HFFc6 (cell line): ENCODE measurements at regions not wholly inside any gene's neighbourhood (a gene's known extent, or its start where the extent isn't known, plus 50 kb on each side); places are given as distances from the start of the nearest gene placed in this dataset.

Source experiments
- DNase-seq: peaks from one replicate; pipeline ENCODE4 v3.0.0-alpha.2; 2018
- H3K27ac Mint-ChIP-seq: 2 replicates; pipeline ENCODE4 v1.8.0; 2020; ENCODE audit warnings: mild to moderate bottlenecking, mixed read lengths
- H3K27me3 Mint-ChIP-seq: 2 replicates; pipeline ENCODE4 v1.8.0; 2021; ENCODE audit warnings: mild to moderate bottlenecking, moderate library complexity, mixed read lengths; ENCODE audit not compliant: insufficient read depth
- H3K36me3 Mint-ChIP-seq: 2 replicates; pipeline ENCODE4 v1.8.0; 2021; ENCODE audit warnings: low read depth, mixed read lengths
- H3K4me1 Mint-ChIP-seq: 2 replicates; pipeline ENCODE4 v1.8.0; 2020; ENCODE audit warnings: low read depth, mixed read lengths
- H3K4me3 Mint-ChIP-seq: 2 replicates; pipeline ENCODE4 v1.8.0; 2020; ENCODE audit warnings: mild to moderate bottlenecking, moderate library complexity, mixed read lengths
- H3K9me3 Mint-ChIP-seq: 2 replicates; pipeline ENCODE4 v1.8.0; 2020; ENCODE audit warnings: mild to moderate bottlenecking, mixed read lengths
- CTCF ChIP-seq: fragments of 200-600 bp; sonication (generic); IDR thresholded peaks from 2 replicates; pipeline ENCODE4 v1.5.0; 2021; ENCODE audit warnings: antibody characterized with exemption, mild to moderate bottlenecking

- Mint-ChIP-seq H3K4me1 (peaks cover 16% of the 10 kb centered on the region), H3K27me3 (no peaks in the 10 kb centered on the region), H3K9me3 (no peaks in the 10 kb centered on the region), H3K36me3 (peaks cover 5% of the 10 kb centered on the region; the same call in 1 of the 2 replicates), H3K4me3 (no peak overlapping the region), H3K27ac (no peak overlapping the region)
- no peak for DNase-seq
- no peak for TF ChIP-seq CTCF
Measured at GRCh38 chrX:10073671-10074070, 83.1 kb upstream of the CLCN4 start.

- H3K27ac Mint-ChIP-seq, result no peak overlapping the region
- H3K27me3 Mint-ChIP-seq, result no peaks in the 10 kb centered on the region
- TF ChIP-seq CTCF, result no peak
- no peak for DNase-seq
- peaks cover 16% of the 10 kb centered on the region for H3K4me1 Mint-ChIP-seq
- H3K36me3 Mint-ChIP-seq, result peaks cover 5% of the 10 kb centered on the region; the same call in 1 of the 2 replicates
- H3K9me3 Mint-ChIP-seq, result no peaks in the 10 kb centered on the region
- no peak overlapping the region for H3K4me3 Mint-ChIP-seq
Measured at GRCh38 chrX:10074241-10074941, 82.4 kb upstream of the CLCN4 start.

- Mint-ChIP-seq H3K9me3 (no peaks in the 10 kb centered on the region), H3K4me3 (no peak overlapping the region), H3K36me3 (peaks cover under 1% of the 10 kb centered on the region; the same call in 1 of the 2 replicates), H3K27me3 (no peaks in the 10 kb centered on the region), H3K4me1 (peaks cover 16% of the 10 kb centered on the region), H3K27ac (no peak overlapping the region; the same call in 1 of the 2 replicates)
- DNase-seq, result no peak
- TF ChIP-seq CTCF, result no peak
Measured at GRCh38 chrX:10076765-10077164, 80.0 kb upstream of the CLCN4 start.

GRCh38 chrX:10077425-10078188 is 79.2 kb upstream of the CLCN4 start:
- Mint-ChIP-seq H3K36me3 (no peaks in the 10 kb centered on the region), H3K27me3 (no peaks in the 10 kb centered on the region), H3K4me1 (peaks cover 18% of the 10 kb centered on the region), H3K9me3 (no peaks in the 10 kb centered on the region), H3K27ac (peak overlapping the region; percentile 36; the same call in 1 of the 2 replicates), H3K4me3 (no peak overlapping the region)
- TF ChIP-seq CTCF, result no peak
- peak; percentile 2 for DNase-seq

- no peaks in the 10 kb centered on the region for H3K27me3 Mint-ChIP-seq
- H3K36me3 Mint-ChIP-seq, result no peaks in the 10 kb centered on the region
- H3K4me1 Mint-ChIP-seq, result peaks cover 25% of the 10 kb centered on the region
- H3K27ac Mint-ChIP-seq, result no peak overlapping the region
- TF ChIP-seq CTCF, result no peak
- no peak overlapping the region for H3K4me3 Mint-ChIP-seq
- H3K9me3 Mint-ChIP-seq, result no peaks in the 10 kb centered on the region
- DNase-seq, result no peak
Measured at GRCh38 chrX:10078266-10078665, 78.5 kb upstream of the CLCN4 start.
